Lower leg skin (tissue), 3 donors: ENCODE measurements at regions not wholly inside any gene's neighbourhood (a gene's known extent, or its start where the extent isn't known, plus 50 kb on each side); places are given as distances from the start of the nearest gene placed in this dataset.
"Not testable (repeated sequence)": the region's sequence is repeated elsewhere in the genome, so short reads cannot be mapped to it uniquely, and the experiment has no call there.

Experiments
- CTCF ChIP-seq, 3 donors: fragments of 450-650 bp; IDR thresholded peaks; one replicate each; pipeline ENCODE4 v1.5.1; 2016; ENCODE audit warnings: antibody characterized with exemption in 3 of 3, mild to moderate bottlenecking in 3 of 3, moderate library complexity in 2 of 3
- POLR2A ChIP-seq, 2 donors: fragments of 450-650 bp; IDR thresholded peaks; one replicate each; pipeline ENCODE4 v1.6.1; 2016 to 2017; ENCODE audit warnings: antibody characterized with exemption in 2 of 2, mild to moderate bottlenecking in 1 of 2, moderate library complexity in 1 of 2

- not testable (repeated sequence) for TF ChIP-seq CTCF, POLR2A (IDR thresholded peaks at IDR 0.05)
Measured at GRCh38 chr1:121117622-121118479, 66.3 kb downstream of the FAM72B start.
